Activated CD4-positive, alpha-beta T cell treated with anti-CD3 and anti-CD28 coated beads for 24 hours (primary cell): ENCODE measurements at regions not wholly inside any gene's neighbourhood (a gene's known extent, or its start where the extent isn't known, plus 50 kb on each side); places are given as distances from the start of the nearest gene placed in this dataset.

Experiments used
- DNase-seq, 2 donors: peaks; one replicate each; pipeline ENCODE4 v3.0.0-alpha.2; 2020; ENCODE audit warnings: low read depth in 2 of 2

GRCh38 chr2:235303499-235304291, 190.1 kb upstream of the AGAP1 start:
- no peak for DNase-seq

DNA sequence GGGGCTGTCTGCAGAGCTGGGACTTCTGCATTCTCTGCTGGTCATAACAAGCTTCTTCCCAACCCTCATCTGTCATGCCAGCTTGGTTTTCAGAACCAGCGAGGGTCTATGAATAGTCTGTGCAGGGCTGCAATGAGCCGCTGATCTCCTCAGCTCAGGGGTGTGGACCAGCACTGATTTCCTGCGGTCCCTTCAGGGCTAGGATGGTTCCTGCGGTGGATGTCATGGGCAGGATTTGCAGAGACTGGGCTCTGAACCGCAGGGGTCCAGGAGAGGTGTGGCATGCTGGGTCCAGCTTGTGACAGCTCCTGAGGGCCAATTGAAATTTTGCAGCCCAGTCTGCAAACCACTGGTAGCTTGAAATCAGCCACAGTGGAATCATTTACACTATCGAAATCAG, 188.2 kb upstream of the AGAP1 start:
- DNase-seq: no peak

GRCh38 chr2:235311044-235311443, 182.8 kb upstream of the AGAP1 start:
- no peak for DNase-seq

- DNase-seq: no peak
Observed at GRCh38 chr2:235312571-235312970, 181.3 kb upstream of the AGAP1 start.

GRCh38 chr2:235314371-235314930, 179.4 kb upstream of the AGAP1 start:
- no peak for DNase-seq

- no peak for DNase-seq
Observed at GRCh38 chr2:235319095-235319494, 174.7 kb upstream of the AGAP1 start.

- no peak for DNase-seq
Observed at GRCh38 chr2:235320326-235320725, 173.5 kb upstream of the AGAP1 start.

DNA sequence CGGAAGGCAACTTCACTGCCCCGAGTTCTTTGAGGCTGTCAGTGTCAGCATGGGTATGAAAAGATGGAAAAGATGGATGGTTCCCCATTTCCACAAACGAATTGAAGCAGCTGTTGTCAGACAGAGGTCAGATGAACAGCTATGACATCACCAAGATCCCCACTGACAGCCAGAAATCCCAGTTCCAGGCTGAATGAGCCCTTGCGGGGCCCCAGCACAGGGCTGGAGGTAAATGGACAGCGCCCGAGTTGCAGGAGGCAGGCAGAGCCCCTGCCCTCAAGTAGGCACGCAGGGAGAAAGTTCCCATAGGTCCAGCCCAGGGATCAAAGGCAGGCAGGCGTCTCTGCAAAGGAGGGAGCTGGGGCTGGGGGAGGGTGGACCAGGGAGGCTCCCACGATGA, 169.5 kb upstream of the AGAP1 start:
- DNase-seq: no peak

DNA sequence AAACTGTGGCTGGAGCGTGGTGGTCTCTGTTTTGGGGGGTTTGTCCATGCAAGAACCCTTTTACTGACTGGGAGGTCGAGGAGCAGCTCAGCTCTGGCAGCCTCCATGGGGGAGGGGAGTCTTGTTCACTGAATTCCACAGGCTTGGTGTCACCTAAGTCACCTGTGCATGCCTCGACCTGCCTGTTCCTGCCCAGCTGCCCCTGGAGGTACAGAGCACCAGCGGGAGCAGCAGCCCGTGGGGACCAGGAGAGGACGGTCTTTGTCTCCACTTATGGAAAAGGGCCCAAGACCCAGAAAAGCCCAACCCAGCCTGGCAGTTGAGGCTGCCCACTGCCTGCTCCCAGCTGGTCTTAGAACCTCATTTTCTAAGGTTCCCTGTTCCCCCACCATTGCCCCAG, 168.7 kb upstream of the AGAP1 start:
- no peak for DNase-seq

DNA sequence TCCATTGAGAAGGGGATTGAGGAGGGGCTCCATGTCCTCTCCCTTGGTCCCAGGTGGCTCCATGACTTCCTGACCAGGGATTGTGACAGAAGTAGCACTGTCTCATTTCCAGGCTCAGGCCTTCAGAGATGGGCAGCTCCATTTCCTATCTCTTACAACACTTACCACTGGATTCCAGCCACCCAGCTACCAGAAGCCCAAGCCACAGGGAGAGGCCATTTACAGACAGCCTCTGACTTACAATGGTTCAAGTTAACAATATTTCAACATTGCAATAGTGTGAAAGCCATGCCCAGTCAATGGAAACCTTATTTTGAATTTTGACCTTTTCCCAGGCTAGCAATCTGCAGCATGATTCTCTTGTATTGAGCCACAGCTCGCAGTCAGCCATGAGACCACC, 164.9 kb upstream of the AGAP1 start:
- no peak for DNase-seq

DNA sequence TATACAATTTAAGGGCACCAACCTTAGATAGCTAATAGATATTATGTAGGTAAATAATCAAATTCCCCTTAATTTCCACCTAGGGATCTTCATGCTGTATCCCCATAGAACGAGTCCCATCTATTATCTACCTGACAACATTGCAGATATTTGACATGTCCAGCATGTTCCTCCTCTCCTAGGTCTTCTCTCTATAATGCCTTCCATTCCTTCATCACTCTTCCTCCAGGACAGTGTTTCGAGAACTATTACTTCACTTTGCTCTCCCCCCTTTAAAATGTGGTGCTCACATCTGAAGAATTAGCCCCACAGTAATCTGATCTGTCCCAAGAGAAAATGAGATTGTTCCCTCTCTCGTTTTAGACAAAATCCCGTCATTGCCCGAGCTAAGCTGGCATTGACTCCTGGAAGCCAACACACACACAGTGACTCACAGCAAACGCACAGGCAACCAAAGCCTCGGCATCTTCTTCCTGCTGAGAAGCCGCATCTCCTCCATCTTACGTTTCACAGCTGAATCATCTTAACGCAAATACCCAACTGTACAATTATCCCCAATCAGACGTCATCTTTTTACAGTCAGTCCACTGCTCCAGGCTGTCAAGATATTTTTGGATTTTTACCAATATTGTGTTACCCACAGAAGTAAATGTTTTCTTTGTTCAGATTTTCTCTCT, 162.9 kb upstream of the AGAP1 start:
- DNase-seq: no peak

DNA sequence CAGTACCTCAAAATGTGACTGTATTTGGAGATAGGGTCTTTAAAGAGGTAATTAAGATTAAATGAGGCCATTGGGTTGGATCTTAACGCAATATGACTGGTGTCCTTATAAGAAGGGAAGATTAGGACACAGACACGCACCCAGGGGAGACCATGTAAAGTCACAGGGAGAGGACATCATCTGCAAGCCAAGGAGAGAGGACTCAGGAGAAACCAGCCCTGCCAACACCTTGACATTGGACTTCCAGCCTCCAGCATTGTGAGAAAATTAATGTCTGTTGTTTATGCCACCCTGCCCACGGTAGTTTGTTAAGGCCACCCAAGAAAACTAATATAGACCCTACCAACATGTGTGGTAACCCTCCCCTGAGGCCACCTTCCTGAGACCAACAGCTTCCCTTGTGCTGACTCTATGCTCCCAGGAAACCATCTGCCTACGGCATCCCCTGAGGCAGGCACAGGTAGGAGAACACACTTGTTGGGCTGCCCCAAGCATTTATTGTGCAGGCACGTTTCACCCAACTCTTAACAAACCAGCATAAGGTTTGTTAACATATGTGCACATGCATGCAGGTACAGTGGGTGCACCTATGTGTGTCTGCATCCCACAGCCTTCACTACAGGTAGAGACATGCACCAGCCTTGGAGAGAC, 161.5 kb upstream of the AGAP1 start:
- DNase-seq: no peak

DNA sequence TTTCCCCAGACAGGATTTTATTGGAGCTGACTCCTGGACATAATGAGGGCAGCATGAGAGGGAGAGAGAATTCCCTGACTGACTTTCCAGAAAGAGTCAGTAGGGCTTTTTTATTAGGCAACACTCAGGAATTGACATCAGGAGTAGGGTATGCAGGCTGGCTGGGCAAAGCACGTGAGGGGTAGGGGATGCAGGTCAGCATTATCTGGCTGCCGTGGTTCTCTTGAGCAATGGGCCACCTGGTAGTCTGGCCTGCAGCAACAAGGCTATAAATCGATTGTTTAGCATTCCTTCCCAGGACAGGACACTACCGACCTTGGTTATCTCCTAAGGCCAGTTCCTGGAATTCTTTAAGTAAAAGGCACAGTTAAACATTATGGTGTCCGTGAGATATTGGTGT, 160.8 kb upstream of the AGAP1 start:
- no peak for DNase-seq

- no peak for DNase-seq
Observed at GRCh38 chr2:235334179-235334578, 159.7 kb upstream of the AGAP1 start.

DNA sequence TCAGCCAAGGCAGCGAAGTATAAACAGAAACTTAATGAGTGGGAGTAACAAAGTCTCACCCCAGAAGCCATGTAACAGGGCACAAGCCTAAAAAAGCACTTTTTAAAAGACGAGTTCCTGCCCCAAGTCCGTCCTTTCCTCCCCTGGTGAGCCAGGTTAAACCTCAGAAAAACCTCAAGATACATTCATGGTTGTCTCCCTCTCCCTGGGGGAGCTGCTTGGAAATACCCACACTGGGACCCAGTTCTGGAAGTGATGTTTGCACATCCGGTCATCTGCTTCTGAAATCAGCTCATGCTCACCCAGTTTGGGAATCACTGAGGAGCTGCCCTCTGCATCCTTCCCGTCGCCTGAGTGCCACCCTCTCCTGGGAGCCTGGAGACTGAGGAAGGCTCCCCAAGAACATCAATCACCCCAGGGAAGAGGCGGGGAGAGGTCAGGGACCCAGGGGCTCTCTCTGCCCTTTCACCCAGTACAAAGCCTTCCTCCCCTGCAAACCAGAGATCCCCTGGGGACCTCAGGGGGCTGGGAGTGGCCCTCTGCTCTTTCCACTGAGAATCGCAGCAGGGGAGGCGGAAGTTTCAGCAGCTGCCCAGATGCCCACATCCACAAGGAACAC, 150.6 kb upstream of the AGAP1 start:
- DNase-seq: no peak

GRCh38 chr2:235343869-235344268, 150.0 kb upstream of the AGAP1 start:
- DNase-seq: no peak

DNA sequence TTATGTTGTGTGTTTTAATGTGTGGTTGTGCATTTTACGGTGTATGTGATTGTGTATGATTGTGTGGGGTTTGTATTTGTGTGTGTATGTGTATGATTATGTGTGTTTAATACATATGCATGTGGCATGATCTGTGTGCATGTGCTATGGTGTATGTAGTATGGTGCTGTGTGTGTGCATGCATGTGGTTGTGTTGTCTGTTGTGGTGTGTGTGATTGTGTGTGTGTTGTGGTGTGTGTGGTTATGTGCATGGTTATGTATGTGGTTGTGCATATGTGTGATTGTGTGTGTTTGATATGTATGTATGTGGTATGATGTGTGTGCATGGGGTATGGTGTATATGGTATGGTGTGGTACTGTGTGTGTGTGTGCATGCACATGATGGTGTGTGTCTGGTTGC, 148.1 kb upstream of the AGAP1 start:
- DNase-seq: no peak

DNA sequence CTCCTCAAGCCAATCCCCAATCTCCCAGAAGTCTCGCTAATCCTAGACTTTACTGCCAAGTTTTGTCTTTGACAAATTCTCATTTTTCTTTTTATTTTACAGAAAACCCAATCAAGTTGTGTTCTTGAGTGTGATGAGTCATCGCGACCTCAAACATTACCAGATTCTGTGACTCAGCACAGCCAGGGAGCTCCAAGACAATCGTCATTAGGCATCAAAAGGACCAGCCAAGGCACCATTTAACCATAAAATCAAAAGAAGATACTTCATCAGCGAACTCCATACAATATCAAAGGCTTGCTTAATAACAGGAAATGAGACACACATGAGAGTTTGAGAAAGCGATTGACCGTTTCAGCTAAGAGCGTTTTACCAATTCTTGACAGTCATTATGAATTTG, 146.2 kb upstream of the AGAP1 start:
- no peak for DNase-seq

DNA sequence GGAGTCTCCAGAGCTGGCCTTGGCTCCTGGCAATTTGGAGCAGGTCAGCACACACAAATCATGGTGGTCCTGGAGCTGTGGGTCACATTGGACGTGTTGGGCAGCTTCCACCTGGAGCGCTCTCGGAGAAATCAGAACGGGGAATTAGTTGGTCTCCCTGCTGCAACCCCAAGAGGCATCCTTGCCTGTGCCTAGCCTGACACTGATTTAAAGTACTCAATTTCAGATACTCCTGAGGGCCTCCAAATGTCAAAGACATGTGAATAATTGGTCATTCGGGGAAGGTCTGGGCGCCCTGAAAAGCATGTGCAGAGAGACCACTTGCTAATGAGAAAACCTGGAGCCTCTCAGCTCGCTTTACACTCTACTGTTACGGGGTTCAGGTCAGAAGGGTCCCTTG, 145.5 kb upstream of the AGAP1 start:
- DNase-seq: no peak

DNA sequence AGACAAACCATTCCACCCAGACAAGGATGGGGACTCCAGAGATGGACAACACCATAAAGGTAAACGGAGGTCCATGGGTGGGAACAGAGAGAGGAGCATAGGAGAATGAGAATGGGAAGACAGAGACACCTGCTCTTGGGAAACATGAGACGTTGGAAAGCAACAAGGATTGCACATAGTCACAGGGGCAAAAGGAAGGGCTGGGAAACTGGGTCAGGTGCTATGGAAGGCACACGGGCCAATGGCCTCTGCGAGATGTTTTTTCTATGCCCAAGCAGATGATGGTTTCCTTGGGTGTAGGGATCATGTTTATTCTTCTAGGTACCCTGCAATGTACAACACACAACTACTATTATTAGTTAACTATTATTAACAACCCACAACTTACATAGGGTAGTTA, 143.6 kb upstream of the AGAP1 start:
- no peak for DNase-seq

DNA sequence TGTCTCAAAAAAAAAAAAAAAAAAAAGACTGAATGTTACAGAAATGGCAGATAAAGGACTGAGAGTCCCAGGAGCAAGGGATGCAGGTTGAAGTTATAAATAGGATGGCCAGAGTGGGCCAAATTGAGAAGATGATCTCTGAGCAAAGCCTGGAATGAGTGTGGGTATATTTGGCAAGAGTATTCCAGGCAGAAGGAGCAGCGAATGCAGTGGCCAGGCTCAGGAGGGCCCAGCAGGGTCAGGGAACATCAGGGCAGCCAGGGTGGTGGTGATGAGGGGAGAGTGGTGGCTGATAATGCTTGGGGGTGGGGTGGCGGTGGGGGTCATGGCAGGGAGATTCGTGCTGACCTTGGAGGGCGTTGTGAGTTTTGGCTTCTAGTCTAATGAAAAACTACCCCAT, 141.3 kb upstream of the AGAP1 start:
- no peak for DNase-seq

GRCh38 chr2:235357881-235358280, 136.0 kb upstream of the AGAP1 start:
- no peak for DNase-seq
